Smooth muscle cell (in vitro differentiated cells): ENCODE measurements at regions not wholly inside any gene's neighbourhood (a gene's known extent, or its start where the extent isn't known, plus 50 kb on each side); places are given as distances from the start of the nearest gene placed in this dataset.
"Not testable (repeated sequence)": the region's sequence is repeated elsewhere in the genome, so short reads cannot be mapped to it uniquely, and the experiment has no call there.

Source experiments
- DNase-seq: peaks from one replicate; lab custom pipeline; 2025; ENCODE audit not compliant: unreplicated experiment; lab: John Stamatoyannopoulos, UW
- H2AFZ ChIP-seq: fragments of 200-600 bp; sonication (generic); 2 replicates; pipeline ENCODE4 v1.6.0; 2016; ENCODE audit warnings: antibody characterized with exemption, low read depth, mild to moderate bottlenecking
- H3F3A ChIP-seq: fragments of 200-600 bp; sonication (generic); 2 replicates; pipeline ENCODE4 v1.6.0; 2017; ENCODE audit warnings: antibody characterized with exemption, low read depth
- H3K27ac ChIP-seq: fragments of 200-600 bp; sonication (generic); 2 replicates; pipeline ENCODE4 v1.5.1; 2016; ENCODE audit warnings: low read depth, mild to moderate bottlenecking
- H3K27me3 ChIP-seq: fragments of 200-600 bp; sonication (generic); 2 replicates; pipeline ENCODE4 v1.6.1; 2016; ENCODE audit warnings: low read depth, mild to moderate bottlenecking
- H3K36me3 ChIP-seq: fragments of 200-600 bp; sonication (generic); 2 replicates; pipeline ENCODE4 v1.5.1; 2016; ENCODE audit warnings: low read depth
- H3K4me1 ChIP-seq: fragments of 200-600 bp; sonication (generic); 2 replicates; pipeline ENCODE4 v1.5.1; 2016; ENCODE audit warnings: low read depth
- H3K4me2 ChIP-seq: fragments of 200-600 bp; sonication (generic); 2 replicates; pipeline ENCODE4 v1.6.0; 2016; ENCODE audit warnings: mild to moderate bottlenecking
- H3K4me3 ChIP-seq: fragments of 200-600 bp; sonication (generic); 2 replicates; pipeline ENCODE4 v1.5.1; 2016; ENCODE audit warnings: mild to moderate bottlenecking
- H3K79me2 ChIP-seq: fragments of 200-600 bp; sonication (generic); 2 replicates; pipeline ENCODE4 v1.6.0; 2016; ENCODE audit warnings: low read depth, mild to moderate bottlenecking
- H3K9ac ChIP-seq: fragments of 200-600 bp; sonication (generic); 2 replicates; pipeline ENCODE4 v1.6.0; 2016; ENCODE audit warnings: low read depth
- H3K9me3 ChIP-seq: fragments of 200-600 bp; sonication (generic); replicated peaks from 2 replicates; pipeline ENCODE4 v1.5.1; 2016; ENCODE audit warnings: low read depth
- H4K20me1 ChIP-seq: fragments of 200-600 bp; sonication (generic); 2 replicates; pipeline ENCODE4 v1.6.0; 2016; ENCODE audit warnings: low read depth
- CTCF ChIP-seq: fragments of 200-600 bp; sonication (generic); IDR thresholded peaks from 2 replicates; pipeline ENCODE4 v1.5.1; 2017; ENCODE audit warnings: borderline replicate concordance, mild to moderate bottlenecking, antibody characterized with exemption; ENCODE audit not compliant: insufficient read depth, poor library complexity, severe bottlenecking
- WGBS: methylation state at CpG from one replicate; pipeline ENCODE4 v1.1.7; 2016; ENCODE audit warnings: low lambda C conversion rate; 5-methylcytosine and 5-hydroxymethylcytosine counted together

GRCh38 chr1:194013561-194013960 is 827.1 kb upstream of the B3GALT2 start:
- Histone ChIP-seq H3K4me2 (no peak overlapping the region), H2AFZ (no peak overlapping the region), H3K79me2 (no peaks in the 10 kb centered on the region), H3K27ac (peak overlapping the region; percentile 58), H3K27me3 (no peaks in the 10 kb centered on the region), H3K4me1 (no peaks in the 10 kb centered on the region), H3F3A (no peaks in the 10 kb centered on the region), H3K9ac (no peak overlapping the region), H3K36me3 (no peaks in the 10 kb centered on the region), H3K9me3 (no peaks in the 10 kb centered on the region), H4K20me1 (no peaks in the 10 kb centered on the region), H3K4me3 (no peak overlapping the region)
- 48% methylated on average over 2 of the region's 2 CpGs for WGBS
- no peak for DNase-seq
- TF ChIP-seq CTCF, result no peak

GRCh38 chr1:194004146-194004545 is 817.7 kb upstream of the B3GALT2 start:
- H3F3A ChIP-seq, result no peaks in the 10 kb centered on the region
- 65% methylated on average over 2 of the region's 2 CpGs for WGBS
- no peaks in the 10 kb centered on the region for H4K20me1 ChIP-seq
- H3K36me3 ChIP-seq, result no peaks in the 10 kb centered on the region
- peaks cover 5% of the 10 kb centered on the region for H3K4me1 ChIP-seq
- no peak for TF ChIP-seq CTCF
- H3K9me3 ChIP-seq, result no peaks in the 10 kb centered on the region
- H3K27ac ChIP-seq, result no peak overlapping the region
- no peak for DNase-seq
- no peak overlapping the region for H3K4me3 ChIP-seq
- H2AFZ ChIP-seq, result no peak overlapping the region
- H3K79me2 ChIP-seq, result no peaks in the 10 kb centered on the region
- no peak overlapping the region for H3K4me2 ChIP-seq
- H3K9ac ChIP-seq, result no peak overlapping the region
- H3K27me3 ChIP-seq, result no peaks in the 10 kb centered on the region

GRCh38 chr1:194001726-194002350 is 815.4 kb upstream of the B3GALT2 start:
- WGBS, result 99% methylated on average over 29 of the region's 33 CpGs
- H3K27me3 ChIP-seq, H3K4me3 ChIP-seq, H3K4me1 ChIP-seq, H4K20me1 ChIP-seq, H3K4me2 ChIP-seq, H3F3A ChIP-seq, H2AFZ ChIP-seq, H3K9ac ChIP-seq, H3K79me2 ChIP-seq, H3K27ac ChIP-seq, H3K9me3 ChIP-seq, H3K36me3 ChIP-seq, DNase-seq: not testable (repeated sequence)

- Histone ChIP-seq H3K27me3 (no peaks in the 10 kb centered on the region), H2AFZ (no peak overlapping the region), H3K4me1 (no peaks in the 10 kb centered on the region), H3K9ac (no peak overlapping the region), H3K4me2 (no peak overlapping the region), H3K36me3 (no peaks in the 10 kb centered on the region), H4K20me1 (no peaks in the 10 kb centered on the region), H3K4me3 (no peak overlapping the region), H3K79me2 (no peaks in the 10 kb centered on the region), H3K9me3 (peaks cover 5% of the 10 kb centered on the region), H3K27ac (no peak overlapping the region), H3F3A (no peaks in the 10 kb centered on the region)
- no peak for DNase-seq
- no peak for TF ChIP-seq CTCF
- 54% methylated on average over 2 of the region's 2 CpGs for WGBS
Observed at GRCh38 chr1:193988885-193989284, 802.5 kb upstream of the B3GALT2 start.
